ENCODE measurements at regions not wholly inside any gene's neighbourhood (a gene's known extent, or its start where the extent isn't known, plus 50 kb on each side); places are given as distances from the start of the nearest gene placed in this dataset.

DNA sequence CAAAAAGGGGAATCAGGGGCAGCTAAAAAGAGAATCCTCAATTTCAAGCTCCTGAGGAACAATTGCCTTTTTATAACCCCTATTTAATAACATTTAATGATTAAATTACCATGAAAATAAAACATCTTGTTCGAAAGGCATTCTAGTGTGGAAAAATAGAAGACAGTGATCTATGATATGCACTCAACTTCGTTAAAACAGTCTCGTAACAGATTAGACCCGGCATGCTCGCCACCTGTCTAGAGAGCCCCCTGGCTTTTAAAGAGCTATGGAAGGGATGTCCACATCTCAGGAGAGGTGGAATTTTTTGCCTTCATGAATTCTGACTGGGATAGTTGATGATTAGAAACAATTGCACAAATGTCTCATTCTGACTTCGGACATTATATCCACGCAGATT, 153.7 kb upstream of the MDFIC2 start:
- Histone ChIP-seq H4K20me1 (ENCODE audit: insufficient read depth, low read length) (no peaks in the 10 kb centered on the region), H3K9me3 (replicated peaks in 1 of 2; ENCODE audit: control insufficient read depth in 1 of 2, insufficient read depth in 1 of 2, low read length in 2 of 2) (no peaks in the 10 kb centered on the region), H3K27me3 (ENCODE audit: control insufficient read depth in 2 of 2, insufficient read depth in 2 of 2, low read length in 2 of 2) (no peaks in the 10 kb centered on the region), H2AFZ (ENCODE audit: insufficient read depth, low read depth, low read length, poor library complexity, severe bottlenecking) (no peak overlapping the region), H3K4me3 (replicated peaks in 1 of 3; ENCODE audit: low read depth in 2 of 3, low read length in 3 of 3) (no peak overlapping the region), H3K27ac (ENCODE audit: low read depth in 1 of 2, low read length in 2 of 2) (no peak overlapping the region), H3K36me3 (replicated peaks in 1 of 2; ENCODE audit: control insufficient read depth in 1 of 2, insufficient read depth in 2 of 2, low read length in 2 of 2) (no peaks in the 10 kb centered on the region), H3K4me1 (ENCODE audit: control insufficient read depth in 1 of 2, insufficient read depth in 2 of 2, low read length in 2 of 2) (no peaks in the 10 kb centered on the region), H3K9ac (ENCODE audit: insufficient read depth, low read length, poor library complexity, severe bottlenecking) (no peak overlapping the region), H3K4me2 (replicated peaks; ENCODE audit: extremely low read depth, low read length, poor library complexity, severe bottlenecking) (no peak overlapping the region), H3K79me2 (ENCODE audit: insufficient read depth, low read length) (no peaks in the 10 kb centered on the region)
- TF ChIP-seq, protein P1, sequence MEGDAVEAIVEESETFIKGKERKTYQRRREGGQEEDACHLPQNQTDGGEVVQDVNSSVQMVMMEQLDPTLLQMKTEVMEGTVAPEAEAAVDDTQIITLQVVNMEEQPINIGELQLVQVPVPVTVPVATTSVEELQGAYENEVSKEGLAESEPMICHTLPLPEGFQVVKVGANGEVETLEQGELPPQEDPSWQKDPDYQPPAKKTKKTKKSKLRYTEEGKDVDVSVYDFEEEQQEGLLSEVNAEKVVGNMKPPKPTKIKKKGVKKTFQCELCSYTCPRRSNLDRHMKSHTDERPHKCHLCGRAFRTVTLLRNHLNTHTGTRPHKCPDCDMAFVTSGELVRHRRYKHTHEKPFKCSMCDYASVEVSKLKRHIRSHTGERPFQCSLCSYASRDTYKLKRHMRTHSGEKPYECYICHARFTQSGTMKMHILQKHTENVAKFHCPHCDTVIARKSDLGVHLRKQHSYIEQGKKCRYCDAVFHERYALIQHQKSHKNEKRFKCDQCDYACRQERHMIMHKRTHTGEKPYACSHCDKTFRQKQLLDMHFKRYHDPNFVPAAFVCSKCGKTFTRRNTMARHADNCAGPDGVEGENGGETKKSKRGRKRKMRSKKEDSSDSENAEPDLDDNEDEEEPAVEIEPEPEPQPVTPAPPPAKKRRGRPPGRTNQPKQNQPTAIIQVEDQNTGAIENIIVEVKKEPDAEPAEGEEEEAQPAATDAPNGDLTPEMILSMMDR (IDR thresholded peaks at IDR 0.05) = no peak
- Mint-ChIP-seq H3K27ac (no peak overlapping the region), H3K9me3 (peaks cover 0 to 3% (median 0%) of the 10 kb centered on the region in 7 donors), H3K4me1 (no peaks in the 10 kb centered on the region), H3K36me3 (no peaks in the 10 kb centered on the region), H3K27me3 (ENCODE audit: low read depth in 3 of 3) (peaks cover 0 to 6% (median under 1%) of the 10 kb centered on the region in 3 donors), H3K4me3 (no peak overlapping the region)
- DNase-seq = no peak
- WGBS (ENCODE audit: insufficient coverage) = 86% methylated on average over 4 of the region's 7 CpGs
- intact Hi-C loops (cut with micrococcal nuclease) = no loop called here

GRCh38 chr3:70464876-70465275, 152.4 kb upstream of the MDFIC2 start:
- Histone ChIP-seq H3K4me3 (replicated peaks in 1 of 3; ENCODE audit: low read depth in 2 of 3, low read length in 3 of 3) (no peak overlapping the region), H3K36me3 (replicated peaks in 1 of 2; ENCODE audit: control insufficient read depth in 1 of 2, insufficient read depth in 2 of 2, low read length in 2 of 2) (no peaks in the 10 kb centered on the region), H3K9ac (ENCODE audit: insufficient read depth, low read length, poor library complexity, severe bottlenecking) (no peak overlapping the region), H3K4me1 (ENCODE audit: control insufficient read depth in 1 of 2, insufficient read depth in 2 of 2, low read length in 2 of 2) (no peaks in the 10 kb centered on the region), H3K27ac (ENCODE audit: low read depth in 1 of 2, low read length in 2 of 2) (no peak overlapping the region), H2AFZ (ENCODE audit: insufficient read depth, low read depth, low read length, poor library complexity, severe bottlenecking) (no peak overlapping the region), H3K4me2 (replicated peaks; ENCODE audit: extremely low read depth, low read length, poor library complexity, severe bottlenecking) (no peak overlapping the region), H4K20me1 (ENCODE audit: insufficient read depth, low read length) (no peaks in the 10 kb centered on the region), H3K79me2 (ENCODE audit: insufficient read depth, low read length) (no peaks in the 10 kb centered on the region), H3K9me3 (replicated peaks in 1 of 2; ENCODE audit: control insufficient read depth in 1 of 2, insufficient read depth in 1 of 2, low read length in 2 of 2) (no peaks in the 10 kb centered on the region), H3K27me3 (ENCODE audit: control insufficient read depth in 2 of 2, insufficient read depth in 2 of 2, low read length in 2 of 2) (no peaks in the 10 kb centered on the region)
- intact Hi-C loops (cut with micrococcal nuclease) = no loop called here
- Mint-ChIP-seq H3K4me1 (no peaks in the 10 kb centered on the region), H3K4me3 (no peak overlapping the region), H3K9me3 (peaks cover 0 to 6% (median 2%) of the 10 kb centered on the region in 7 donors), H3K27me3 (ENCODE audit: low read depth in 3 of 3) (peaks cover 0 to 6% (median 1%) of the 10 kb centered on the region in 3 donors), H3K27ac (no peak overlapping the region), H3K36me3 (no peaks in the 10 kb centered on the region)
- no peak for DNase-seq
- WGBS (ENCODE audit: insufficient coverage) = no CpG with 5 or more reads among the region's 5 CpGs
- TF ChIP-seq, protein P1 (IDR thresholded peaks at IDR 0.05) = no peak
